GM13976 (cell line): ENCODE measurements at regions not wholly inside any gene's neighbourhood (a gene's known extent, or its start where the extent isn't known, plus 50 kb on each side); places are given as distances from the start of the nearest gene placed in this dataset.

Source experiments
- DNase-seq: peaks from one replicate; pipeline ENCODE4 v3.0.0; 2012; ENCODE audit warnings: low spot score
- in situ Hi-C: fragments of 300-500 bp; cut with MboI; formaldehyde crosslinking; loops from one replicate; pipeline ENCODE4 v1.12.0; 2022; ENCODE audit warnings: low sequenced_read_pairs, mixed read lengths, inconsistent platforms; ENCODE audit not compliant: unreplicated experiment
- TF ChIP-seq, protein P1 (sequence below): IDR thresholded peaks from 2 replicates; pipeline ENCODE4 v1.5.1; 2012; ENCODE audit warnings: borderline replicate concordance, mild to moderate bottlenecking; ENCODE audit not compliant: insufficient read depth; ENCODE audit errors: extremely low read depth, missing control alignments, control extremely low read depth

DNA sequence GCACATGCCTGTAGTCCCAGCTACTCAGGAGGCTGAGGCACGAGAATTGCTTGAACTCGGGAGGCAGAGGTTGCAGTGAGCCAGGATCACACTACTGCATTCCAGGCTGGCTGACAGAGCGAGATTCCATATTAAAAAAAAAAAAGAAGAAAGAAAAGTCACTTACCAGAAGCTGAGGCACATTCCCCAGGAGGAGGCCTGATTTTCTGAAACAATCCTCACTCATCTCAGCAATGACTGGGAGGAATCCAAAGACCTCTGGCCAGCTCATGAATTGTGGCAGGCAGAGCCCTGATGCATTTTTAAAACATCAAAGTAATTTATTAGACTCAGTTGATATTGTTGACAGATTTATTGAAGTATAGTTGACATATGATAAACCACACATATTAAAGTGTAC, 206.3 kb downstream of the FOXO1 start:
- DNase-seq = no peak
- TF ChIP-seq, protein P1, sequence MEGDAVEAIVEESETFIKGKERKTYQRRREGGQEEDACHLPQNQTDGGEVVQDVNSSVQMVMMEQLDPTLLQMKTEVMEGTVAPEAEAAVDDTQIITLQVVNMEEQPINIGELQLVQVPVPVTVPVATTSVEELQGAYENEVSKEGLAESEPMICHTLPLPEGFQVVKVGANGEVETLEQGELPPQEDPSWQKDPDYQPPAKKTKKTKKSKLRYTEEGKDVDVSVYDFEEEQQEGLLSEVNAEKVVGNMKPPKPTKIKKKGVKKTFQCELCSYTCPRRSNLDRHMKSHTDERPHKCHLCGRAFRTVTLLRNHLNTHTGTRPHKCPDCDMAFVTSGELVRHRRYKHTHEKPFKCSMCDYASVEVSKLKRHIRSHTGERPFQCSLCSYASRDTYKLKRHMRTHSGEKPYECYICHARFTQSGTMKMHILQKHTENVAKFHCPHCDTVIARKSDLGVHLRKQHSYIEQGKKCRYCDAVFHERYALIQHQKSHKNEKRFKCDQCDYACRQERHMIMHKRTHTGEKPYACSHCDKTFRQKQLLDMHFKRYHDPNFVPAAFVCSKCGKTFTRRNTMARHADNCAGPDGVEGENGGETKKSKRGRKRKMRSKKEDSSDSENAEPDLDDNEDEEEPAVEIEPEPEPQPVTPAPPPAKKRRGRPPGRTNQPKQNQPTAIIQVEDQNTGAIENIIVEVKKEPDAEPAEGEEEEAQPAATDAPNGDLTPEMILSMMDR = no peak
- in situ Hi-C loops = no loop called here

- DNase-seq = no peak
- TF ChIP-seq, protein P1 = no peak
- in situ Hi-C loops = no loop called here
Observed at GRCh38 chr13:40464337-40465014, 202.0 kb downstream of the FOXO1 start.

DNA sequence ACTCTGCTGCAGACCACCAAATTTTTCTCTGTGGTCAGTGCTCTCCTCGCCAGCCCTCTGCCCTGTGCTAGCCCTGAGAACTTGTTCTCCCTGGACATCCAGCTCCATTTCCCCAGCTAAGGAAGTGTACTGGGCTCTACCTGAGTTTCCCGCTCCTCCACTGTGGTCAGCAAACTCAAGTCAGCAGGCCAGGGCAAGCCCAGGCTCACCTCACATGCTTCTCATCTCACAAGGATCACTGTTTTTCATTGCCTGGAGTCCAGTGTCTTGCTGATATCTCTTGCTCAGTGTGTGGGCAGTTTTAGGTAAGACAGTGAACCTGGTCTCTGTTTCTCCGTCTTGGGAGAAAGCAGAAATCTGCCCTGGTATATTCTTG, 201.4 kb downstream of the FOXO1 start:
- TF ChIP-seq, protein P1 = no peak
- DNase-seq = no peak
- in situ Hi-C loops = no loop called here

- in situ Hi-C loops = no loop called here
- TF ChIP-seq, protein P1 = no peak
- DNase-seq = no peak
Observed at GRCh38 chr13:40466272-40466671, 200.2 kb downstream of the FOXO1 start.

DNA sequence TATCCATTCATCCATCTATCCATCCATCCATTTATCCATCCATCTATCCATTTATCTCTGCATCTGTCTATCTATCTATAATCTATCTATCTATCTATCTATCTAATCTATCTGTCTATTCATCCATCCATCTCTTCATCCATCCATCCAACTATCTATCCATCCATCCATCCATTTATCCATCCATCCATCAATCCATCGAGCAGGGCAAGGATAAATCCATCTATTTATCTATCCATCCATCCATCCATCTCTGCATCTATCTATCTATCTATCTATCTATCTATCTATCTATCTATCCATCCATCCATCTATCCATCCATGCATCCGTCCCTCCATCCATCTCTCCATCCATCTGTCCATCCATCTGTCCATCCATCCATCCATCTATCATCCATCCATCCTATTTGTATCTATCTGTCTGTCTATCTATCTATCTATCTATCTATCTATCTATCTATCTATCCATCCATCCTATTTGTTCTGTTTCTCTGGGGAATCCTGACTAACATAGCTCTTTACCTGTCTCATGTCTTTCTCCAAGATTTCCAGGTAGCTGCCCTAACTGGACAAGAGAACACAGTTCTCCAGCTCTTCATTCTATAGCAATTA, 198.1 kb downstream of the FOXO1 start:
- no peak for DNase-seq
- in situ Hi-C loops = no loop called here
- TF ChIP-seq, protein P1 = no peak

- in situ Hi-C loops = no loop called here
- TF ChIP-seq, protein P1 = no peak
- DNase-seq = no peak
Observed at GRCh38 chr13:40469581-40470310, 196.7 kb downstream of the FOXO1 start.
